GM12878 (cell line): ENCODE measurements at regions not wholly inside any gene's neighbourhood (a gene's known extent, or its start where the extent isn't known, plus 50 kb on each side); places are given as distances from the start of the nearest gene placed in this dataset.

Source experiments
- CTCF ChIP-seq, 3 experiments: IDR thresholded peaks in 2 of 3; conservative IDR thresholded peaks in 1 of 3; 2 replicates each; pipeline ENCODE4 v1.5.1; 2011; ENCODE audit warnings: low read depth in 3 of 3, low read length in 3 of 3, mild to moderate bottlenecking in 3 of 3, control low read depth in 2 of 3, moderate library complexity in 2 of 3, inconsistent platforms in 1 of 3, mixed read lengths in 1 of 3; ENCODE audit not compliant: control insufficient read depth in 2 of 3, insufficient read depth in 1 of 3; ENCODE audit errors: extremely low read depth in 1 of 3
- POLR2A ChIP-seq: IDR thresholded peaks from 2 replicates; pipeline ENCODE4 v1.6.1; 2011; ENCODE audit warnings: low read depth, mild to moderate bottlenecking, low read length
- SMAD1 ChIP-seq: fragments of 450-650 bp; IDR thresholded peaks from 2 replicates; pipeline ENCODE4 v1.6.1; 2018; ENCODE audit warnings: mild to moderate bottlenecking, low read depth; ENCODE audit not compliant: partially characterized antibody
- TF ChIP-seq, protein P1 (sequence below): IDR thresholded peaks from 2 replicates; pipeline ENCODE4 v1.6.1; 2011; ENCODE audit warnings: low read depth, low read length, improper control_type of control experiment, borderline replicate concordance

DNA sequence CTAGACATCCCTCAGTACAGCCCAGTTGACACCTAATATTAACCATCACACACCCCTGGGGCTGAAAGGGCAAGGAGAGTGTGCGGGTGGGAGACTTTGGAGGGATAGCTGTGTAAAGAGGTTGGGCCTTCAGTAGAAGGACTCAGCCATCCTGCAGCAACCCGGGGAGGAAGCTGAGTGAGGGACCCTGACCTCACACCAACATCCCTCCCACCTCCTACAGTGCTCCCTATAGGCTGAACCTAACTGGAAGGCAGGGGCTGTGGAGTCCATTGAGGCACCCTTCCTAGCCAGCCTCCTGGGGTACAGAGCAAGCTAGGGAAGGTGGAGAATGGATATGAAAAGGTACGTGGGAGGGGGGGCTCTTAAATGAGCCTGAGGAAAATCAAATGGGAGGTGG lies 276.3 kb downstream of the PTTG2 start:
- TF ChIP-seq POLR2A (no peak), SMAD1 (no peak), CTCF (IDR thresholded peaks at IDR 0.05 in 2 of 3, conservative IDR thresholded peaks at IDR 0.05 in 1 of 3; ENCODE audit: control insufficient read depth in 2 of 3, extremely low read depth in 1 of 3, insufficient read depth in 1 of 3, low read depth in 3 of 3, low read length in 3 of 3) (no peak)
- TF ChIP-seq, protein P1, sequence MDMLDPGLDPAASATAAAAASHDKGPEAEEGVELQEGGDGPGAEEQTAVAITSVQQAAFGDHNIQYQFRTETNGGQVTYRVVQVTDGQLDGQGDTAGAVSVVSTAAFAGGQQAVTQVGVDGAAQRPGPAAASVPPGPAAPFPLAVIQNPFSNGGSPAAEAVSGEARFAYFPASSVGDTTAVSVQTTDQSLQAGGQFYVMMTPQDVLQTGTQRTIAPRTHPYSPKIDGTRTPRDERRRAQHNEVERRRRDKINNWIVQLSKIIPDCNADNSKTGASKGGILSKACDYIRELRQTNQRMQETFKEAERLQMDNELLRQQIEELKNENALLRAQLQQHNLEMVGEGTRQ: no peak
